DND-41 (cell line): ENCODE measurements at regions not wholly inside any gene's neighbourhood (a gene's known extent, or its start where the extent isn't known, plus 50 kb on each side); places are given as distances from the start of the nearest gene placed in this dataset.

ENCODE experiments used
- CTCF ChIP-seq: IDR thresholded peaks from 2 replicates; pipeline ENCODE4 v1.5.1; 2012; ENCODE audit warnings: borderline replicate concordance, low read length, moderate library complexity, mild to moderate bottlenecking; ENCODE audit not compliant: poor library complexity, severe bottlenecking; ENCODE audit errors: extremely low read depth
- EZH2 ChIP-seq: IDR thresholded peaks from 3 replicates; pipeline ENCODE4 v1.6.1; 2012; ENCODE audit warnings: borderline replicate concordance, low read depth, mild to moderate bottlenecking, moderate library complexity, low read length, inconsistent platforms; ENCODE audit not compliant: severe bottlenecking

GRCh38 chr17:68719431-68719830 lies 118.3 kb upstream of the FAM20A start:
- TF ChIP-seq CTCF (no peak), EZH2 (no peak)
